GM19455 (cell line): ENCODE measurements at regions not wholly inside any gene's neighbourhood (a gene's known extent, or its start where the extent isn't known, plus 50 kb on each side); places are given as distances from the start of the nearest gene placed in this dataset.

ENCODE experiments used
- ATAC-seq: cut with Tn5 transposase; IDR thresholded peaks from one replicate; pipeline ENCODE4 v1.9.1; 2021; ENCODE audit not compliant: unreplicated experiment

DNA sequence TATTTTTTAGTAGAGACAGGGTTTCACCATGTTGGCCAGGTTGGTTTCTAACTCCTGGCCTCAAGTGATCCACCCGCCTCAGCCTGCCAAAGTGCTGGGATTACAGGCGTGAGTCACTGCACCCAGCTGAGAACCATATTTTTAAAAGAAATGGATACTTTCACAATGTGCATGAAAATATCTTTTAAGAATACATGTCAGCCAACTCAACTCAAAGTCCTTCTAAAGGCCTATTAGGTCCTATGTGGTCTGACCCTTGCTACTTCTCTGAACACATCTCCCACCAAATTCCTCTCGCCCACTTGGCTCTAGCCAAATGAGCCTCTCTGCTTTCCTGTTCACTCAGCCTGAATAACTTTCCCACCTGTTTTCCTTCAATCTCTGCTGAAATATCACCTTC lies 119.6 kb downstream of the MTX2 start:
- no peak for ATAC-seq

GRCh38 chr2:176390276-176391147 lies 121.3 kb downstream of the MTX2 start:
- no peak for ATAC-seq

- ATAC-seq = no peak
Measured at GRCh38 chr2:176391148-176391419, 121.8 kb downstream of the MTX2 start.

DNA sequence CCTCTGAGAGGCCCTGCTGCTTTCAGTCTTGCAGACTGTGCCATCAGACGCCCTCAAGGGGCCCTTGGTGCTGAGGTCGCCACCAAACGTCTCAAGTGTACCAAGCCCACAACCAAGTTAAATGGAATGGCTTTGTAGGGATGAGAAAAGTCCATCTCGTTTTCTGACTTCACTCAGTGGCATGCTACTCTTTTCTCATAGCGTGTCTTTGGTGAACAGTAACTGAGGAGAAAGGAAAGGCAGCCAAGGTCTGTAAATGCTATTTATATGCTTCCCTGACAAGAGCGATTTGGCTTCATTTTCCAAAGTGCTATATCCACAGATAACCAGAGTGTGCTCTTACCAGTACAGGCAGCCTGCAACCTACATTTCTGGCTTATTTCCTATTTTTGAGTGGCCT lies 123.0 kb downstream of the MTX2 start:
- no peak for ATAC-seq

DNA sequence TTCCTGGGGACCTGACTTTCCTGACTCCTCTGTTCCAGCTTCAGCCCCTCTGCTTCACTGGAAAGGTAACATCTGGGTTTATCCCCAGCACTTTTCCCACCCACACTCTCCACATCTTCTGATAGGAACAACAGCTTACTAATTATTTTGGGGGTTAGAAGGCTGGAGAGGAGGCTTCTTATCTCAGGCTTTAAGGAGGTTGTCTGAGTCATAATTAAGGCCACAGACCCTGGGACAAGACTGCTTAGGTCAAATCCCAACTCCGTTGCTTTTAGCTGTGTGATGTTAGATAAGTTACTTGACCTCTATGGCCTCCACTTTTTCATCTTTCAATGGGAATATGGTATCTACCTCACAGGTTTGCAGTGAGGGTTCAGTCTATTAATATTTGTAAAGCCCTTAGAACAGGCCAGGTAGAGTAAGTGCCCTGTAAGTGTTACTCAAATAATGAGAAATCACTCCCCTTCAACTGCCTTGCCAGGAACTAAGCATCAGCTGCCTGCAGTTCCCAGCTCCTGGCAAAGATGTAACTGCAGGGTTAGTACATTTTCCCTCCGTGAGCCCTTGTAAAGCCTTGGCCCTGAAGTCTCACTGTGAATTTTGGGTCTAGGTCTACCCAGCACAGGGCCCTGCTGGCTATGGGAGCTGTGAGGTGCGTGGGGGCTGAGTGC lies 123.6 kb downstream of the MTX2 start:
- ATAC-seq = no peak

DNA sequence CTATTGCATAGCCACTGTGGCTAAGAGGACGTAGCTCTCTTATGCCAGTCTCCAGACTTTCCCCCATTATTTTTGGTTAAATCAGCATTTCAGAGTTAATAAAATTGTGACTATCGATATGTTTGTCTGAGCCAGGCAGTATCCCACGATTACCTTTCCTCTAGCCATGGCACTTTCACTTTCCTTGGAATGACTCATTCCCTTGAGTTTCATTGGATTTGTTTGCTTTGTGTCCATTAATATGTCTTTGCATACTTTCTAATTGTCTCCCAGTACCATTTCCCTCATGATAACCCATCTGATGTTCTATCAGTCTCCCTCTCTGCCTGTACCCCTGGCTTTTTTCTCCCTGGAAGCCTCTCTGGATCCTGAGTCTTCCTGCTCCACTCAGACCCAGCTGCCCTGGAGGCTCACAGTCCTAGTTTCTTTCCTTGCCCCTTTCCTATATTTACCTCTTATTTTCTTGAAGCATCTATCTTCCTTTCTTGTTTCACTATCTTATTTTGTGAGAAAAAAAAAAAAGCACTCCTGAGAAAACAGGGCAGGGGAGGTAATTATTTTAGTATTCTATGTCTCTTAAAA lies 126.1 kb downstream of the MTX2 start:
- ATAC-seq = no peak

- no peak for ATAC-seq
Measured at GRCh38 chr2:176398243-176399073, 129.2 kb downstream of the MTX2 start.

DNA sequence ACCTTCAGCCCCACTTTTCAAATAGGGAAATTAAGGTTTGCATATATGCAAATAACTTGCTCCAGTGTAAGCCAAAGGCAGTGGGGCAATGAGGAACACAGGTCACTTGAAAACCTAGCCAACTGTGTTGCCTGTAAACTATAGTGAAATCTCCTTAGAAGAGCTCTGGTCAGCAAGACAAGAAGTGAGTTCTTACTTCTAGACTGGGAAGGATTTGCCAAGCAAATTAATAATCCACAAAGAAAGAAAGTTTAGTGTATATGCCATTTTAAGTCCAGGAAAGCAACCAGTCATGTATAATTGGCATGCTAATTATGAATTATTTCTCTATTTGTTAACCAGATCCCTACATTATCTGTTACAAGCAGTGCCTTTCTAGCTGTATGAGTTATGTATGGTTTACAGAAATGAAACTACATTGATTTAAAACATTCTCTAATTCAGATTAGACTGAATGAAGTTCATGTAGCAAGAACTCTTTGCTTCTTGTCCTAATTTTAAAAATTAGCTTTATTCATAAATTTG lies 129.9 kb downstream of the MTX2 start:
- no peak for ATAC-seq

GRCh38 chr2:176405477-176405876 lies 136.2 kb downstream of the MTX2 start:
- no peak for ATAC-seq

DNA sequence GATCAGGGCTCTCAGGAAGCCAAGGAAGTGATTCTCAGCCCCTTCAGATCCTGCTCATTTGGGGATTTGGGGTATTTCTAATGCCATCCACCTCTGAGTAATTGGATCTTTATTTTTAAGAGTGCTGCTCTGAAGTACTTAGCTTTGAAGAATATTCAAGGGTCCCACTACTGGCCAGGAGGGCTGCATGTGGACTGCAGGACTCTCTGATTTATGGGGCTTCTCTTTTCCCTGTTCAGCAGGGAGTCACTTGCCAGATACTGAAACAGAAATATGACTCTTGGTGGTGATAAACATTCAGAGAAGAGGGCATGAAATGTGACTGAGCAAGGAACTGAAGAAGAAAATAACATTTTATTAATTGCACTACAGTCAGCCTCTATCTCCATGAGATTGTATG lies 138.5 kb downstream of the MTX2 start:
- ATAC-seq = no peak

GRCh38 chr2:176409671-176410070 lies 140.4 kb downstream of the MTX2 start:
- no peak for ATAC-seq

GRCh38 chr2:176412136-176412535 lies 142.9 kb downstream of the MTX2 start:
- ATAC-seq = no peak

DNA sequence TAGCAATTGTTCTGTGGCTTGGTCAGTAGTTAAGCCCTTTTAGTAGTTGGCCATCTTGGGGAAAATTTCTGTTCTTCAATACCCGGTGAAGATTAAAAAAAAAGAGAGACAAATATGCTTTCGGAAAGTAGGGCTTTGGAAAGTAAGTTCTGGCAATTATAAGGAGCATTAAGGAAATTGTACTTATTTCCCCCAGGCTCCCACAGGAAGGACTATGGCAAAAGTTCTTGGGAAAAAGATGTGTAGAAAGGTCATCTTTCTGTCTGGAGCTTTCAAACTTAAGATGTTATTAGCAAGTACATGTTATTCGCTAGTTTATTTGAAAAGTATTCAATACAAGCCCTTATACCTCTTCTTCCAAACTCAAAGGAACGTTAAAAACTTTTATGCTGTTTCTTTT lies 144.5 kb downstream of the MTX2 start:
- ATAC-seq = no peak

DNA sequence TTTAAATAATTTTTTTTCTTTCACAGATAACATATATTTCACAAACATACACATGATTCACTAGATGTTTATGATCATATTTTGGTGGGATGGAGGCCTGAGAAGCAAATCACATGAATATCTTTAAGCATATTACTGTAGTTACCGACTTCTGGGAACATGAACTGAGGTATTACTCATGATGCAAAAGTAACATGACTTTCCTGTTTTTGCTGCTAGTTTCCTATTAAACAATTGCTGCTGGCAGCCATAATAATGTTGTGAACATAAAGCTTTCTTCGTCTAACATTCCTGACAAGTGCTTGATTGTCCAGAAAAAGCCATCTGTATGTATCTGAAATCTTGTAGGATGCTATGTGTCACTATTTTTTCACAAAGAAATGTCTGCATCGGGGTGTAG lies 145.4 kb downstream of the MTX2 start:
- no peak for ATAC-seq

GRCh38 chr2:176415174-176415895 lies 146.1 kb downstream of the MTX2 start:
- no peak for ATAC-seq

DNA sequence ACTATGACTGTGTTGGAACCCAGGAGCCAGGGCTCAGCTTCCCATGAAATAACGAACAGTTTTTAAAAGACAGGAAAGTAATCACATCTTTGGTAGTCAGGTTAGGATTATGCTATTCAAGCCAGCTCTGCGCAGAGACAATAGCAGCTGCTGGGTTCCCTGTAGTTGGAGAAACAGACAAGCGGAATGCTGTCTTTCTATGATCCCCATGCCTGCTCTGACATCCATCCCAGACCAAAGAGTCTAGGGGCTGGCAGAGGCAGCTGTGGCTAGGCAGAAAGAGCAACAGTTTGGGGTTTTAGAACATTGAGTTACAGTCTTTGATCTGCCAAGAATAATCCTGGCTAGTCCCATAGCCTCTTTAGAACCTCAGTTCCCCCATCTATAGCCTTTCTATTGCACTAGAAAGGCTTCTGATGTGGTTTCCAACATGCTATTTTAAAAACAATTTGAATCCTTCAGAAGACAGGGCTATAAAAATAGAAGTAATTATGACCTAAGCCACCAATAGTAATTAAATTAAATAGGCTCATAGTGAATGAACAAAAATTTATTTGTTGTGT lies 146.8 kb downstream of the MTX2 start:
- no peak for ATAC-seq

GRCh38 chr2:176418768-176419167 lies 149.5 kb downstream of the MTX2 start:
- no peak for ATAC-seq

- ATAC-seq = no peak
Measured at GRCh38 chr2:176419591-176420071, 150.4 kb downstream of the MTX2 start.

- ATAC-seq = no peak
Measured at GRCh38 chr2:176421297-176422050, 152.2 kb downstream of the MTX2 start.
